IPS DF 4.7 (cell line): ENCODE measurements at regions not wholly inside any gene's neighbourhood (a gene's known extent, or its start where the extent isn't known, plus 50 kb on each side); places are given as distances from the start of the nearest gene placed in this dataset.
"Not testable (repeated sequence)": the region's sequence is repeated elsewhere in the genome, so short reads cannot be mapped to it uniquely, and the experiment has no call there.

Experiments
- DNase-seq: peaks from one replicate; pipeline ENCODE4 v3.0.0-alpha.2; 2013; ENCODE audit warnings: low spot score; ENCODE audit errors: extremely low read depth

- DNase-seq, result no peak
Measured at GRCh38 chr12:58719161-58719560, 201.1 kb downstream of the LRIG3 start.

GRCh38 chr12:58720421-58720820 is 199.9 kb downstream of the LRIG3 start:
- DNase-seq, result no peak

GRCh38 chr12:58725400-58726105 is 194.8 kb downstream of the LRIG3 start:
- no peak for DNase-seq

GRCh38 chr12:58727521-58727920 is 192.8 kb downstream of the LRIG3 start:
- no peak for DNase-seq

GRCh38 chr12:58728397-58728796 is 191.9 kb downstream of the LRIG3 start:
- DNase-seq, result no peak

- DNase-seq, result no peak
Measured at GRCh38 chr12:58731096-58731495, 189.2 kb downstream of the LRIG3 start.

- no peak for DNase-seq
Measured at GRCh38 chr12:58732894-58733293, 187.4 kb downstream of the LRIG3 start.

GRCh38 chr12:58741226-58741625 is 179.1 kb downstream of the LRIG3 start:
- DNase-seq, result no peak

- DNase-seq, result no peak
Measured at GRCh38 chr12:58745348-58746125, 174.8 kb downstream of the LRIG3 start.

GRCh38 chr12:58747533-58747932 is 172.8 kb downstream of the LRIG3 start:
- no peak for DNase-seq

GRCh38 chr12:58750484-58750883 is 169.8 kb downstream of the LRIG3 start:
- DNase-seq, result no peak

- DNase-seq, result no peak
Measured at GRCh38 chr12:58757422-58757821, 162.9 kb downstream of the LRIG3 start.

GRCh38 chr12:58759745-58760144 is 160.6 kb downstream of the LRIG3 start:
- not testable (repeated sequence) for DNase-seq

- no peak for DNase-seq
Measured at GRCh38 chr12:58761308-58761707, 159.0 kb downstream of the LRIG3 start.

GRCh38 chr12:58764100-58764953 is 156.0 kb downstream of the LRIG3 start:
- DNase-seq, result no peak

GRCh38 chr12:58765076-58765475 is 155.2 kb downstream of the LRIG3 start:
- DNase-seq, result no peak

GRCh38 chr12:58765653-58766512 is 154.4 kb downstream of the LRIG3 start:
- DNase-seq, result no peak

GRCh38 chr12:58766513-58766870 is 153.8 kb downstream of the LRIG3 start:
- no peak for DNase-seq

- no peak for DNase-seq
Measured at GRCh38 chr12:58767496-58767895, 152.8 kb downstream of the LRIG3 start.

GRCh38 chr12:58773986-58774385 is 146.3 kb downstream of the LRIG3 start:
- DNase-seq, result no peak

GRCh38 chr12:58774731-58775130 is 145.6 kb downstream of the LRIG3 start:
- DNase-seq, result no peak
